ENCODE measurements at regions not wholly inside any gene's neighbourhood (a gene's known extent, or its start where the extent isn't known, plus 50 kb on each side); places are given as distances from the start of the nearest gene placed in this dataset.

- in situ Hi-C loops (cut with MboI; ENCODE audit: low sequenced_read_pairs, unreplicated experiment), result no loop called here
- no peak for DNase-seq (ENCODE audit: low spot score)
- TF ChIP-seq CTCF (IDR thresholded peaks at IDR 0.05; ENCODE audit: borderline replicate concordance, control extremely low read depth, extremely low read depth, insufficient read depth, missing control alignments), result no peak
These were observed 576.1 kb downstream of the LRRC70 start for GRCh38 chr5:63154476-63155309.

GRCh38 chr5:63152871-63153270, 574.3 kb downstream of the LRRC70 start:
- TF ChIP-seq CTCF (IDR thresholded peaks at IDR 0.05; ENCODE audit: borderline replicate concordance, control extremely low read depth, extremely low read depth, insufficient read depth, missing control alignments), result no peak
- no peak for DNase-seq (ENCODE audit: low spot score)
- in situ Hi-C loops (cut with MboI; ENCODE audit: low sequenced_read_pairs, unreplicated experiment), result no loop called here

DNA sequence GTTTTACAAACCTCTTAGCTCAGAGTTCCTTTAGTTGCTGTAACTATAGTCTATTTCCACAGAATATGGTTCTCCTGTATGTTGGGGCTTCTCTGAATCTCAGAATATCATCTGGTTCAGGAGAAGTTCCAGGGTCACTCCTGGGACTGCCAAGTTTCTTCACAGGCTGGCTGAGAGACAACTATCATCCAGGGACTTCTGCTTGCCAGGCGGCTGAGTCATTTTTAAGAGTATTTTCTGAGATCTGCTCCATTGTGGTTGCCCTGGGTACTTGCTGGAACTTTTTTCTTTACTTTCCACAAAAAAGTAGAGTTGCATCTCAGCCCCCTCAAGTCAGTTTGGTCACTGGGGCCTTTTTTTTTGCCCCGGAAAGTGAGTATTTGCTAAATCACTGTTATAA, 566.5 kb downstream of the LRRC70 start:
- in situ Hi-C loops (cut with MboI; ENCODE audit: low sequenced_read_pairs, unreplicated experiment), result loop anchor here (25.0 kb wide), 1 partner anchor 817 kb away; the partner anchor contains the start of gene HTR1A

DNA sequence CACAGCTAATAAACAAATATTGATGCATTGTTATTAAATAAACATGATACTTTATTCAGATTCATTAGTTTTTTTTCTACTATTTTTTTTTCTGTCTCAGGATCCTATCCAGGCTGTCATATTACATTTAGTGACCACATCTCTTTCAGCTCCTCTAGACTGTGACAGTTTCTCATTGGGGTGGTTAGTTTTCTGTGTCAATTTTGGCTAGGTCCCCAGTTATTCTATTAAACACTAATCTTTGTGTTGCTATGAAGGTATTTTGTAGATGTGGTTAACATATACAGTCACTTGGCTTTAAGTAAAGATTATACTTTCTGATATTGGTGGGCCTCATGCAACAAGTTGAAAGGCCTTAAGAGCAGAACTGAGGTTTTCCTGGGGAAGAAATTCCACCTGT, 563.0 kb downstream of the LRRC70 start:
- in situ Hi-C loops (cut with MboI; ENCODE audit: low sequenced_read_pairs, unreplicated experiment), result loop anchor here (25.0 kb wide), 1 partner anchor 821 kb away; the partner anchor contains the start of gene HTR1A
- no peak for TF ChIP-seq CTCF (IDR thresholded peaks at IDR 0.05; ENCODE audit: borderline replicate concordance, control extremely low read depth, extremely low read depth, insufficient read depth, missing control alignments)
- DNase-seq (ENCODE audit: low spot score), result no peak

More for the DNA sequence above, 566.5 kb downstream of the LRRC70 start:
- no peak for DNase-seq (ENCODE audit: low spot score)
- TF ChIP-seq CTCF (IDR thresholded peaks at IDR 0.05; ENCODE audit: borderline replicate concordance, control extremely low read depth, extremely low read depth, insufficient read depth, missing control alignments), result no peak

- no peak for TF ChIP-seq CTCF (IDR thresholded peaks at IDR 0.05; ENCODE audit: borderline replicate concordance, control extremely low read depth, extremely low read depth, insufficient read depth, missing control alignments)
- in situ Hi-C loops (cut with MboI; ENCODE audit: low sequenced_read_pairs, unreplicated experiment), result loop anchor here (25.0 kb wide), 1 partner anchor 827 kb away; the partner anchor contains the start of gene HTR1A
These were observed 556.7 kb downstream of the LRRC70 start for GRCh38 chr5:63135291-63135690.

GRCh38 chr5:63131626-63132285, 553.1 kb downstream of the LRRC70 start:
- no peak for DNase-seq (ENCODE audit: low spot score)
- no peak for TF ChIP-seq CTCF (IDR thresholded peaks at IDR 0.05; ENCODE audit: borderline replicate concordance, control extremely low read depth, extremely low read depth, insufficient read depth, missing control alignments)
- in situ Hi-C loops (cut with MboI; ENCODE audit: low sequenced_read_pairs, unreplicated experiment), result loop anchor here (25.0 kb wide), 1 partner anchor 831 kb away; the partner anchor contains the start of gene HTR1A

More at GRCh38 chr5:63135291-63135690, 556.7 kb downstream of the LRRC70 start:
- DNase-seq (ENCODE audit: low spot score), result no peak
